Thoracic aorta (tissue), 2 donors: ENCODE measurements at regions not wholly inside any gene's neighbourhood (a gene's known extent, or its start where the extent isn't known, plus 50 kb on each side); places are given as distances from the start of the nearest gene placed in this dataset.

Experiments used
- ATAC-seq: fragments of 150-250 bp; one replicate; pipeline ENCODE4 v1.8.0; 2017; ENCODE audit warnings: low read depth; ENCODE audit not compliant: insufficient number of reproducible peaks, low FRiP score
- DNase-seq: peaks from one replicate; pipeline ENCODE4 v3.0.0-alpha.2; 2020; ENCODE audit warnings: low spot score
- H3K27ac ChIP-seq, 2 donors: fragments of 200-600 bp; sonication (generic); 1 replicate in 1 of 2; 2 replicates in 1 of 2; pipeline ENCODE4 v1.5.1; 2016; ENCODE audit warnings: mild to moderate bottlenecking in 2 of 2, moderate library complexity in 2 of 2
- H3K27me3 ChIP-seq: fragments of 200-600 bp; sonication (generic); replicated peaks from 2 replicates; pipeline ENCODE4 v1.6.0; 2016; ENCODE audit warnings: mild to moderate bottlenecking; ENCODE audit not compliant: insufficient read depth
- H3K36me3 ChIP-seq: fragments of 200-600 bp; sonication (generic); one replicate; pipeline ENCODE4 v1.5.1; 2016
- H3K4me1 ChIP-seq, 2 donors: fragments of 200-600 bp; sonication (generic); 1 replicate in 1 of 2; 2 replicates in 1 of 2; pipeline versions ENCODE4 v1.5.1 to v1.6.0; 2016; ENCODE audit warnings: low read depth in 2 of 2, mild to moderate bottlenecking in 1 of 2; ENCODE audit not compliant: control insufficient read depth in 1 of 2
- H3K4me3 ChIP-seq: fragments of 200-600 bp; sonication (generic); 2 replicates; pipeline ENCODE4 v1.5.1; 2016; ENCODE audit warnings: mild to moderate bottlenecking
- H3K9me3 ChIP-seq: fragments of 200-600 bp; sonication (generic); 2 replicates; pipeline ENCODE4 v1.5.1; 2016
- TF ChIP-seq, protein P1 (sequence below): fragments of 200-600 bp; sonication (generic); IDR thresholded peaks from one replicate; pipeline ENCODE4 v1.5.1; 2019; ENCODE audit warnings: antibody characterized with exemption

DNA sequence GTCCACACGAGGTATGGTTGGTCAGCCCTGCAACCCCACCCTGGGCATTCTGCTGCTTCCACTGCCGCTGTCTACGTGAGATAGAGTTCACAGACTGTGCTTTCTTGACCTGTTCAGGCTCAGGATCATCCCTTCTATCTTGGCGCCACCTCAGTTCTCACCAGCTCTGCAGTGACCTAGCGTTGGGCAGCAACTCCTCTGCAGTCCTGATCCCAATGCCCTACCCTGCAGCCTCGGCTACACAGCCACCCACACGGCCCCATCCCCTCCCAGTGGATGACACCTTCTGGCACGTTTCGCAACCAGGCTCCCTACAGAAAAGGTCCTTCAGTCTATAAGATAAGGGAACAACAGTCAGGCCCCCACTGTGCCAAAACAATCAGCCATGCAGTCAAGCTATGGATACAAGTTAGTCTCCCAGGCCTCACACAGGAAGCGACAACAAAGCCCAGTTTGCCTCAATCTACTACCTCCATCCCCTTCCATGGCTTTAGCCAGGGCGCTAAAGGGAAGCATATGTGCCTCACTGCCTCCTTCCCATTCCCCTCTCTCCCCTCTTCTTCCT is 317.9 kb upstream of the PKDCC start:
- Histone ChIP-seq H3K4me1 (no peaks in the 10 kb centered on the region), H3K9me3 (no peaks in the 10 kb centered on the region), H3K27ac (no peak overlapping the region), H3K4me3 (no peak overlapping the region), H3K36me3 (no peaks in the 10 kb centered on the region), H3K27me3 (no peaks in the 10 kb centered on the region)
- DNase-seq (no peak), ATAC-seq (no peak)
- TF ChIP-seq, protein P1, sequence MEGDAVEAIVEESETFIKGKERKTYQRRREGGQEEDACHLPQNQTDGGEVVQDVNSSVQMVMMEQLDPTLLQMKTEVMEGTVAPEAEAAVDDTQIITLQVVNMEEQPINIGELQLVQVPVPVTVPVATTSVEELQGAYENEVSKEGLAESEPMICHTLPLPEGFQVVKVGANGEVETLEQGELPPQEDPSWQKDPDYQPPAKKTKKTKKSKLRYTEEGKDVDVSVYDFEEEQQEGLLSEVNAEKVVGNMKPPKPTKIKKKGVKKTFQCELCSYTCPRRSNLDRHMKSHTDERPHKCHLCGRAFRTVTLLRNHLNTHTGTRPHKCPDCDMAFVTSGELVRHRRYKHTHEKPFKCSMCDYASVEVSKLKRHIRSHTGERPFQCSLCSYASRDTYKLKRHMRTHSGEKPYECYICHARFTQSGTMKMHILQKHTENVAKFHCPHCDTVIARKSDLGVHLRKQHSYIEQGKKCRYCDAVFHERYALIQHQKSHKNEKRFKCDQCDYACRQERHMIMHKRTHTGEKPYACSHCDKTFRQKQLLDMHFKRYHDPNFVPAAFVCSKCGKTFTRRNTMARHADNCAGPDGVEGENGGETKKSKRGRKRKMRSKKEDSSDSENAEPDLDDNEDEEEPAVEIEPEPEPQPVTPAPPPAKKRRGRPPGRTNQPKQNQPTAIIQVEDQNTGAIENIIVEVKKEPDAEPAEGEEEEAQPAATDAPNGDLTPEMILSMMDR = no peak

DNA sequence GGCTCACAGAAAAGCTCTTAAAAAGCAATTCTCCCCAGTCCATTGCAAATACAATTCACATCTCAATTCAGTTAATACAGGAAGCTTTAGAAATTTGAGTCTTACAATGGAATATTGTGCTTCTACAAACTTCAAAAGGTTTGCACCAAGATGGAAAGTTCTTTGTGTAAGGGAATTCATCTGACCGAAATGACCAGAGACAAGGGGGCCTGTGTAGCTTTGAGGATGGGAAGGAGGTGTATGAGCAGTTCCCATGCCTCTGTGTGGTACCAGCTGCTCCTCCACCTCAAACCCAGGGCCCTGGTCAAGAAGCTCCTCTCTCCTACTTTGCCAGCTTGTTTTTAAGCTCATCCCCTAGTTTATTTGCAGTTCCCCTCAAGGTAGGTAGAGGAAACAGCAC is 312.8 kb upstream of the PKDCC start:
- Histone ChIP-seq H3K27ac (peak overlapping the region in 1 of 2 donors; percentile 2), H3K9me3 (no peaks in the 10 kb centered on the region), H3K4me1 (peaks cover 10 to 13% of the 10 kb centered on the region in 2 donors), H3K4me3 (no peak overlapping the region), H3K27me3 (no peaks in the 10 kb centered on the region), H3K36me3 (no peaks in the 10 kb centered on the region)
- TF ChIP-seq, protein P1 = no peak
- ATAC-seq = no peak
- DNase-seq = no peak

DNA sequence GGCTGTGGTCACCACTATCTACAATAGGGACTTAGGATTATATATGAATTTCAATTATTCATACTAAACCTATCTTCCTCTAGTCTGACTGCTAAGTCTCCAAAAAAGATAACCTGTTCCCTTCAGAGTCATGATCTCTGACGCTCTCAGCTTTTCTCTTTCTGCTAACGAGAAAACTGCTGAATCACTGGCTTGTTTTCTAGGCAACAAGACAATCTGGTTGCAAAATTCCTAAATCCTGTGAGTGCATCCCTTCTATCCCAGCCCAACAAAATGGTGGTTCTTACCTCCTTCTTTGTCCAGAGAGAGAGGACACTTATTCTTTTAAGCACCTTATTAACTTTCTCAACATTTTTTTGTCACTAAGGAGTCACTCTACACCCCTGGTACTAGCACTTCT is 312.3 kb upstream of the PKDCC start:
- TF ChIP-seq, protein P1 = no peak
- H3K4me3 ChIP-seq = no peak overlapping the region
- ATAC-seq = no peak
- no peaks in the 10 kb centered on the region for H3K27me3 ChIP-seq
- H3K9me3 ChIP-seq = no peaks in the 10 kb centered on the region
- peaks cover 10 to 13% of the 10 kb centered on the region in 2 donors for H3K4me1 ChIP-seq
- no peaks in the 10 kb centered on the region for H3K36me3 ChIP-seq
- peak overlapping the region in 1 of 2 donors; percentile 23 for H3K27ac ChIP-seq
- DNase-seq = no peak

DNA sequence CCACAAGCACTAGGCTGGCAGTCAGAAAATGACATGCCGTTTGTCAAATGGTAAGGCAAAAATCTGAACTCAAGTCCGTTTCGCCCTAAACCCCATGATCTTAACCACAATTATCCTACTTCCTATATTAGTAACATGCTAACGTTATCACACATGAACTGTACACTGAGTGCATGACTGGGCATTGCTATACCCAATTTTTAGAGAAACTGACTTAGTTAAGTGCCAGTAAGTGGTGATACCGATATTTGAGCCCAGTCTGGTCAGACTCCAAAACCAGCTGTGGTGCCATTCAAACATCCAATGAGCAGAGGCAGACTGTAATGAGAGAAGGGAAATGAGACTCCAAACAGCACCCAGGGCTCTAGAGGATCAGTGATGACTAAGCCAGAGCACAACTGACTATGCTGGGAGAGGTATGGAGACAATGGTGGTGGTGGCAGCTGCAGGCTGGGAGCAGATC is 311.7 kb upstream of the PKDCC start:
- TF ChIP-seq, protein P1 = no peak
- Histone ChIP-seq H3K4me3 (no peak overlapping the region), H3K27me3 (no peaks in the 10 kb centered on the region), H3K27ac (peak overlapping the region in 1 of 2 donors; percentile 23), H3K36me3 (no peaks in the 10 kb centered on the region), H3K9me3 (no peaks in the 10 kb centered on the region), H3K4me1 (peaks cover 10 to 13% of the 10 kb centered on the region in 2 donors)
- ATAC-seq = no peak
- no peak for DNase-seq

DNA sequence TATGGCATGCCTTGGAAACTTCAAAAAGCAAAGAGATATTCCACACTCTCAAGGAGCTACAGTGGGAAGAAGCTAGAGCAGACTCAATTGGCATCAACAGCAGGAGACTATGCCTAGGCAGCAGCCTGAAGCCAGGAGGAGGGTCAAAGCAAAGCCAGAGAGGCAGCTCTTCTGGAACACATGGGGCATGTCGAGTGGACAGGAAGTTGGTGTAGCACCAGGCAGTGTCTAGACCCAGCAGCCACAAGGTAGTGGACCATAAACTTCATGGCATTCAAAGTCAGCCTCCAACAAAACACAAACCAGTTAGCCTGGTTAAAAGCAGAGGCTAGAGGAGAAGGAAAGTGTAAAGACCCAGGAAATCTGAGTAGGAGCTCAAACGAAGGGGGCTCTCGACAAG is 311.2 kb upstream of the PKDCC start:
- H3K27me3 ChIP-seq = no peaks in the 10 kb centered on the region
- peak overlapping the region in 1 of 2 donors; percentile 23 for H3K27ac ChIP-seq
- no peak for DNase-seq
- TF ChIP-seq, protein P1 = no peak
- H3K4me3 ChIP-seq = no peak overlapping the region
- H3K36me3 ChIP-seq = no peaks in the 10 kb centered on the region
- no peak for ATAC-seq
- peaks cover 10 to 13% of the 10 kb centered on the region in 2 donors for H3K4me1 ChIP-seq
- H3K9me3 ChIP-seq = no peaks in the 10 kb centered on the region
